Caki2 (cell line): ENCODE measurements at regions not wholly inside any gene's neighbourhood (a gene's known extent, or its start where the extent isn't known, plus 50 kb on each side); places are given as distances from the start of the nearest gene placed in this dataset.
"Not testable (repeated sequence)": the region's sequence is repeated elsewhere in the genome, so short reads cannot be mapped to it uniquely, and the experiment has no call there.

Experiments used
- DNase-seq: peaks from one replicate; pipeline ENCODE4 v3.0.0-alpha.2; 2015; ENCODE audit warnings: low read depth
- in situ Hi-C: cut with HindIII; loops from 2 replicates; pipeline ENCODE4 v1.10.0; 2016; ENCODE audit warnings: low sequenced_read_pairs, low pct_unique_long_range_greater_than_20kb, mixed read lengths

DNA sequence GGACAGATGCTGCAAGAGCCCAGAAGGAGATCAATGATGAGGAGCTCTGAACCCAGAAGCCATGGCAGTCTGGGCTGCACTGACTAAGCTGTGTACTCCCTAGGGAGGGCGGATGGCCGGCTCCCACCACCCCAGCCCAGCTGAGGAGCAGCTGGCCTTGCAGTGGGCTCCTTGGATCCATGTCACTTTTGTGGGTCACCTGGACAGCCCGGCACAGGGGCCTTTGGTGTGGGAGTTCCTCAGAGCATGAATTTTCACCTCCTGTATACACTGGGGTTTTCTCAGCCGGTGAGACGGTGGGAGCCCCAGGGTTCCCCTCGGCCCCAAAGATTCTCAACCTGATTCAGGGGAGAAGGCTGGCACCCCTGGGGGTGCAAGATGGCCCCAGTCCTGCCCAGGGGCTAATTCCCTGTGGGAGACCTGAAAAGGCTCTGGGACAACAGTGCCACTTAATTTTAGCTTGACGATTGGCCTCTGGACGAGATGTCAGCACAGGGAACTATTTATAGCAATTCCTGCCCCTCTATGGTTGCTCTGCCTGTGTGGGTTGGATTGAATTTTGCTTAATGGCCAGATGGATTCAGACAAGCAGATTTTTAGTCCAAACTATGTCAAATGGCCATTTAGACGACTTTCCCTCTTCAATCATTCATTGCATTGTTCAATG lies 121.6 kb upstream of the PMEPA1 start:
- no peak for DNase-seq
- in situ Hi-C loops = no loop called here

GRCh38 chr20:57830515-57830895 lies 120.7 kb upstream of the PMEPA1 start:
- in situ Hi-C loops = no loop called here

DNA sequence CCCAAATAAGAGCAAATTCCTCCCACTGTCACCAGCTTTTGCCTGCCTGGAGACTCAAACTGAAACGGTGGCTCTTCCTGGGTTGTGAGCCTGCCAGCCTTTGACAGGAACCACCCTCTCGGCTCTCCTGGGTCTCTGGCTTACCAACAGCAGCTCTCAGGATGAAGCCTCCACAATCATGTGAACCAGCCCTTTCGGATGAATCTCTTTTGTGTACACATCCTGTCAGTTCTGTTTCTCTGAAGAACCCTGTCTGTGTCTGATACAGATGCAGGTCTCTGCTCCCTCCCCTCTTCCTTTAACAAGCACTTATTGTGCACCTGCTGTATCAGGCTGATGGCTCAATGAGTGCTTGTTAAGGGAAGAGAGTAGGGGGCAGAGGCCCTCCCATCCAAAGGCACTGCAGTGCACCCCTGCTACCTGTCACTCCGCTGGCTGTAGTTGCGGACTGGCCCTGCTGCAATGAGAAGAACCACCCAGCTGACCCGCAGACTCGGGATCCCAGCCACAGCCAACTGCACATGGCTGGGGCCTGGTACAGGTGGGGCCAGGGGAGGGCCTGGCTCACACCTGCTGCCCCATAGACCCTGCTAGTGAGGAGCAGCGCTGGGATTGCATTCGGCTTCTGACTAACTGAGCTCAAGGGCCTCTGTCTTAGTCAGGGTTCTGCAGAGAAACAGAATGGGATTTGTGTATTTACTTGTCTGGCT lies 120.1 kb upstream of the PMEPA1 start:
- in situ Hi-C loops = no loop called here
- DNase-seq = no peak

More at GRCh38 chr20:57830515-57830895, 120.7 kb upstream of the PMEPA1 start:
- DNase-seq = no peak

DNA sequence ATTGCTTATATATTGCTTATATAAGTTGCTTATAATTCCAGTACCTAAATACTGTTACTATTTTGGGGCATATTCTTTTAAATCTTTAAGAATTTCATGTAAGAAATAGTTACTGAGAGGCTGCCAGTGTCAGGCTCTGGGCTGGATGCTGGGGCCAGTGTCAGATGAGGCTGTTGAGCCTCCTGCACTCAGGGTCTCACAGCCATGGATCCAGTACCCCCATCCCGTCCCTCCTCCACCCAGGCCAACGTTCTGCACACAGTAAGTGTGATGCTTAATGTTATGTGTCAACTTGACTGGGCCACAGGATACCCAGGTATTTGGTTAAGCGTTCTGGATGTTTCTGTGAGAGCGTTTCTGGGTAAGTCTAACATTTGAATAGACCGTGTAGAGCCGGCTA lies 119.5 kb upstream of the PMEPA1 start:
- in situ Hi-C loops = no loop called here
- no peak for DNase-seq

GRCh38 chr20:57828696-57829095 lies 118.9 kb upstream of the PMEPA1 start:
- in situ Hi-C loops = no loop called here
- no peak for DNase-seq

DNA sequence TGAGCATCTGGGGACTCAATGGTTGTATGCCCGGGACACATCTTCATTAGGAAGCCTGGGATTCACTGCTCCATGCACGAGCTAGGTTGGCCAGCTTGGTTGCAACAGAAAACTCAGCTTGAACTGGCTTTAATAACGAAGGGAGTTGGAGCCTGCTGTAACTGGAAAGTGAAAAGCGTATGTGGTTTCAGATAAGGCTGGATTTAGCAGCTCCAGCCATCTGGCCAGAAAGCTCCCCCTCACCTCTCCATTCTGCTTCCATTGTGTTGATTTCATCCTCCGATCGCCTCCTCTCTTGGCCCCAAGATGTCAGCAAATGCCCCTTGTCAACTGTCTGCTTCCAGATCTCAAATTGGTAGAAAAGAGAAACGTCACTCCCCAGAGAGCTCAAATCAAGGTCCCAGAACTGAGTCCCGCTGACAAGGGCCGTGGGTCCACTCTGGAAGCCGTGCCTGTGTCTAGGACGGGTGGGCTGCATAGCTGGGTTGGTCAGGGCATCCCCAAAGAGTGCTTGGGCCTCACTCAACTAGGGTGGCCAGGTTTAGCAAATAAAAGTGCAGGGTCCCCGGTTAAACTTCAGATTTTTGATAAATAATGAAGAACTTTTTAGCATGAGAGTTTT lies 117.0 kb upstream of the PMEPA1 start:
- no peak for DNase-seq
- in situ Hi-C loops = no loop called here

- DNase-seq = no peak
- in situ Hi-C loops = no loop called here
These were observed 115.1 kb upstream of the PMEPA1 start for GRCh38 chr20:57824909-57825308.

DNA sequence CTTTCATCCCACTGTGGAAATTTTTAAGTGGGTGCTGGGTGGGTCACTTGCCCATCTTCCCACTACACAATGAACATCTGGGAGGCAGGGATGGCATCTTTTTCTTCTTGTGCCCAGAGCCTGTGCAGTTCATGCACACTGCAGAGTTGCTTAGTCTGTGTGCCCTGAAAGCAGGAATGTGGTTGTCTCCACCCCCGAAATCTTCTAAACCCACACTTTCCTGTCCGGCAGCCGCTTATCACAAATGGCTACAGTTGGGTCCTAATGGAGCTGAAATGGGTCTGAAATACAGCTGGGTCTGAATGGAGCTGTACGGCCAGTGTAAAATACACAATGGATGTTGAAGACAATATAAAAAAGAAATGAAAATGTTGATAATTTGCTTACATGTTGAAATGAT lies 112.1 kb upstream of the PMEPA1 start:
- in situ Hi-C loops = no loop called here

DNA sequence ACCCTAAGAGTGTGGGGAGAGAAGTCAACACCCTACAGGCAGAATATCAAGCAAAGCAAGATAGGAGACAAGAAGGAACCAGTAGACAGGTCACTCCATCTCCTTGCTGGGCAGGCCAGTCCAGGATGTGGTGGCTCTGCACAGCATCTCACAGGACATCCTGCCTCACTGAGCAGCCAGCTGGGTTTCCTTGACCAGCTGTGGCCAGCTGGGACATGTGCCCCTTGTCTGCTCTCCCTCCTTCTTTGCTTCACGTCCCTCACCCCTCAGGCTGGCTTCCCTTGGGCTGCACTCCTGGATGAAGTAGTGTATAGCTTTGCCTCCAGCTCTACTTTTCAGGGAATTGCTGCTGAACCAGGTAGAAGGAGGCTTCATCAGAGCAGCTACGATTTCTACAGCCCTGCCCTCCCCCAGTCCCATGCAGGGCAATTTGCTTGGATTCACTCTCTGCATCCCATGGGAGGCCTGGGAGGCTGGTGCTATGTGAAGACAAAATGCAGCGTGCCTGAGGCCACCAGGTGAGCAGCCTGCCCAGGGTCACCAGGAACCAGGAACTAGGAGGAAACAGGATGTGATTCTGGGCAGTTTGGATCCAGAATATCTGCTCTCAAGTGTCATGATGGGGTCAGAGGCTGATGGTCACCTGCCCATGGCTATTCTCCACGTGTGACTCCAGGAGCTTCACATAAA lies 110.0 kb upstream of the PMEPA1 start:
- no peak for DNase-seq

More for the DNA sequence above, 112.1 kb upstream of the PMEPA1 start:
- DNase-seq = no peak

GRCh38 chr20:57819291-57819690 lies 109.5 kb upstream of the PMEPA1 start:
- no peak for DNase-seq
- in situ Hi-C loops = no loop called here

More for the DNA sequence above, 110.0 kb upstream of the PMEPA1 start:
- in situ Hi-C loops = no loop called here

GRCh38 chr20:57818418-57819181 lies 108.8 kb upstream of the PMEPA1 start:
- DNase-seq = no peak
- in situ Hi-C loops = no loop called here

DNA sequence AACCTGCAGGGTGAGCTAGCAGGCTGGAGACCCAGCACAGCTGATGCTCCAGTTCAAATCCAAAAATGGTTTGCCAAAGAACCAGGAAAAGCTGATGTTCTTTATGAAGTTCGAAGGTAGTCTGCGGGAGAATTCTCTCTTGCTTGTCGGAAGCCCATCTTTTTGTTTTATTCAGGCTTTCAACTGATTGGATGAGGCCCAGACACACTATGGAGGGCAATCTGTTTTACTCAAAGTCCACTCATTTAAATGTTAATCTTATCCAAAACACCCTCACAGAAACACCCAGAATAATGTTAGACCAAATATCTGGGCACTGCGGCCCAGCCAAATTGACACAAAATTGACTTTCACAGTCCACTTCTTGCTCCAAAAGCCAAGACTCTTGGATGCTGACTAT lies 105.6 kb upstream of the PMEPA1 start:
- no peak for DNase-seq
- in situ Hi-C loops = no loop called here

GRCh38 chr20:57814529-57814928 lies 104.7 kb upstream of the PMEPA1 start:
- in situ Hi-C loops = no loop called here
- no peak for DNase-seq

- in situ Hi-C loops = no loop called here
- DNase-seq = no peak
These were observed 103.9 kb upstream of the PMEPA1 start for GRCh38 chr20:57813509-57814269.

- in situ Hi-C loops = not testable (repeated sequence)
These were observed 102.8 kb upstream of the PMEPA1 start for GRCh38 chr20:57812632-57813031.

GRCh38 chr20:57811374-57812020 lies 101.7 kb upstream of the PMEPA1 start:
- DNase-seq = no peak
- in situ Hi-C loops = no loop called here

More at GRCh38 chr20:57812632-57813031, 102.8 kb upstream of the PMEPA1 start:
- DNase-seq = not testable (repeated sequence)
